Spleen (tissue), 7 donors: ENCODE measurements at regions not wholly inside any gene's neighbourhood (a gene's known extent, or its start where the extent isn't known, plus 50 kb on each side); places are given as distances from the start of the nearest gene placed in this dataset.
"Not testable (repeated sequence)": the region's sequence is repeated elsewhere in the genome, so short reads cannot be mapped to it uniquely, and the experiment has no call there.

ENCODE experiments used
- POLR2A ChIP-seq, 3 donors: fragments of 450-650 bp; IDR thresholded peaks; one replicate each; pipeline ENCODE4 v1.5.1; 2017; ENCODE audit warnings: antibody characterized with exemption in 3 of 3, mild to moderate bottlenecking in 1 of 3
- POLR2AphosphoS5 ChIP-seq, 3 donors: sonication (generic); formaldehyde crosslinking; IDR thresholded peaks; one replicate each; pipeline ENCODE4 v1.5.1; 2017; ENCODE audit warnings: antibody characterized with exemption in 3 of 3
- TF ChIP-seq, protein P1 (sequence below), 11 experiments: fragments of 200-600 bp in 7 of 11; fragments of 450-650 bp in 4 of 11; sonication (generic) in 4 of 11; IDR thresholded peaks in 8 of 11; conservative IDR thresholded peaks in 3 of 11; 1 replicate in 7 of 11; 2 replicates in 4 of 11; pipeline versions ENCODE4 v1.4.0 to v1.8.0; 2016 to 2021; ENCODE audit warnings: antibody characterized with exemption in 11 of 11, inconsistent platforms in 4 of 11, mild to moderate bottlenecking in 1 of 11
- donor health status: DM: no; HTN: no; CAD: no; lungs with moderate emphysema.
- donor health status: DM: no; HTN: no; CAD: no.
- donor health status: DM: no; HTN: no; CAD: no.

DNA sequence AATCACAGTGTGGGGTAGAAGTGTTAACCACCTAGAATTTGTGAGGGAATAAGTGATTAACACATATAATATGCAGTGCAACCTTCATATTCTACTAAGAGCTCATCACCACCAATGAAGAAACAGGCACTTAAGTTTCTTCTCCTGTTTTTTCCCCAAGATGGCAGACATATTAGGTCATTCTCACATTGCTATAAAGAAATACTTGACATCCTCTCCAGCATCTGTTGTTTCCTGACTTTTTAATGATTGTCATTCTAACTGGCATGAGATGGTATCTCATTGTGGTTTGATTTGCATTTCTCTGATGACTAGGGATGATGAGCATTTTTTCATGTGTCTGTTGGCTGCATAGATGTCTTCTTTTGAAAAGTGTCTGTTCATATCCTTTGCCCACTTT, 301.5 kb upstream of the CLEC14A start:
- TF ChIP-seq, protein P1, sequence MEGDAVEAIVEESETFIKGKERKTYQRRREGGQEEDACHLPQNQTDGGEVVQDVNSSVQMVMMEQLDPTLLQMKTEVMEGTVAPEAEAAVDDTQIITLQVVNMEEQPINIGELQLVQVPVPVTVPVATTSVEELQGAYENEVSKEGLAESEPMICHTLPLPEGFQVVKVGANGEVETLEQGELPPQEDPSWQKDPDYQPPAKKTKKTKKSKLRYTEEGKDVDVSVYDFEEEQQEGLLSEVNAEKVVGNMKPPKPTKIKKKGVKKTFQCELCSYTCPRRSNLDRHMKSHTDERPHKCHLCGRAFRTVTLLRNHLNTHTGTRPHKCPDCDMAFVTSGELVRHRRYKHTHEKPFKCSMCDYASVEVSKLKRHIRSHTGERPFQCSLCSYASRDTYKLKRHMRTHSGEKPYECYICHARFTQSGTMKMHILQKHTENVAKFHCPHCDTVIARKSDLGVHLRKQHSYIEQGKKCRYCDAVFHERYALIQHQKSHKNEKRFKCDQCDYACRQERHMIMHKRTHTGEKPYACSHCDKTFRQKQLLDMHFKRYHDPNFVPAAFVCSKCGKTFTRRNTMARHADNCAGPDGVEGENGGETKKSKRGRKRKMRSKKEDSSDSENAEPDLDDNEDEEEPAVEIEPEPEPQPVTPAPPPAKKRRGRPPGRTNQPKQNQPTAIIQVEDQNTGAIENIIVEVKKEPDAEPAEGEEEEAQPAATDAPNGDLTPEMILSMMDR (IDR thresholded peaks at IDR 0.05 in 8 of 11, conservative IDR thresholded peaks at IDR 0.05 in 3 of 11), result not testable (repeated sequence)
- TF ChIP-seq POLR2A, POLR2AphosphoS5 (IDR thresholded peaks at IDR 0.05): not testable (repeated sequence)
